Gastrocnemius medialis (tissue), 4 donors: ENCODE measurements at regions not wholly inside any gene's neighbourhood (a gene's known extent, or its start where the extent isn't known, plus 50 kb on each side); places are given as distances from the start of the nearest gene placed in this dataset.

Source experiments
- CTCF ChIP-seq, 5 experiments: fragments of 450-650 bp in 3 of 5; fragments of 200-600 bp in 2 of 5; sonication (generic) in 2 of 5; IDR thresholded peaks in 4 of 5; conservative IDR thresholded peaks in 1 of 5; 1 replicate in 4 of 5; 2 replicates in 1 of 5; pipeline ENCODE4 v1.5.1; 2016 to 2019; ENCODE audit warnings: antibody characterized with exemption in 5 of 5, mild to moderate bottlenecking in 3 of 5, moderate library complexity in 3 of 5
- POLR2A ChIP-seq, 2 donors: fragments of 450-650 bp; IDR thresholded peaks; one replicate each; pipeline ENCODE4 v1.6.1; 2017; ENCODE audit warnings: antibody characterized with exemption in 2 of 2, mild to moderate bottlenecking in 2 of 2, moderate library complexity in 2 of 2

GRCh38 chr12:129959889-129960288, 56.1 kb upstream of the TMEM132D start:
- no peak for TF ChIP-seq CTCF (IDR thresholded peaks at IDR 0.05 in 4 of 5, conservative IDR thresholded peaks at IDR 0.05 in 1 of 5)
- no peak for TF ChIP-seq POLR2A (IDR thresholded peaks at IDR 0.05)
